HepG2 (cell line): ENCODE measurements at regions not wholly inside any gene's neighbourhood (a gene's known extent, or its start where the extent isn't known, plus 50 kb on each side); places are given as distances from the start of the nearest gene placed in this dataset.

ENCODE experiments used
- MZF1 ChIP-seq: sonication (generic); formaldehyde crosslinking; IDR thresholded peaks from 2 replicates; pipeline ENCODE4 v1.8.1; 2023; ENCODE audit warnings: mild to moderate bottlenecking, missing genetic modification reagents, borderline replicate concordance
- TF ChIP-seq, protein P1 (sequence below): sonication (generic); formaldehyde crosslinking; IDR thresholded peaks from 2 replicates; pipeline ENCODE4 v1.4.0; 2020; ENCODE audit warnings: missing genetic modification reagents

DNA sequence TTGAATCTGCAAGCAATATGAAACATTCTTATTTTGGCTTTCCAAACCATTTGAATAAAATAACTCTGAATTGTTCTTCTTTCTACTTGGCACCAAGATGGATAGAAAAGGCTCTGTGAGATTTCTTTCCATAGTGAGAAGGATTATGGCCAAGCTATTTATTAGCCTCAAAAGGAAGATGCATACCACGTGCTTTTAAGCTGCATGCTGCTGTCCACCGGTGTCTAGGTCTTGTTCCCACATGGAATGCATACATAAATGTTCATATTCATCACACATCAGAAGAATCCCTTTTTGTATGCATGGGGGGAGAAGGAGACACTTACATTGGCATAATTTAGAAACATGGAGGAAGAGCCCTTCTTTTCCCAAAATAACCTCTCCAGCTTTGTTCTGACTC is 273.4 kb downstream of the FAM76B start:
- TF ChIP-seq, protein P1, sequence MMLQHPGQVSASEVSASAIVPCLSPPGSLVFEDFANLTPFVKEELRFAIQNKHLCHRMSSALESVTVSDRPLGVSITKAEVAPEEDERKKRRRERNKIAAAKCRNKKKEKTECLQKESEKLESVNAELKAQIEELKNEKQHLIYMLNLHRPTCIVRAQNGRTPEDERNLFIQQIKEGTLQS (CRISPR knock-in tag) = no peak
- no peak for TF ChIP-seq MZF1 (CRISPR knock-in tag)
